DND-41 (cell line): ENCODE measurements at regions not wholly inside any gene's neighbourhood (a gene's known extent, or its start where the extent isn't known, plus 50 kb on each side); places are given as distances from the start of the nearest gene placed in this dataset.

ENCODE experiments used
- ATAC-seq: fragments of 200-7000 bp; cut with Tn5 transposase; 3 replicates; pipeline ENCODE4 v1.9.1; 2021; ENCODE audit warnings: low read depth; ENCODE audit not compliant: insufficient read depth
- DNase-seq: peaks from one replicate; pipeline ENCODE4 v3.0.0-alpha.2; 2020
- H2AFZ ChIP-seq: 2 replicates; pipeline ENCODE4 v1.6.0; 2012; ENCODE audit warnings: low read depth, low read length
- H3K27ac ChIP-seq: 2 replicates; pipeline ENCODE4 v1.5.1; 2012; ENCODE audit warnings: low read length, inconsistent platforms
- H3K27me3 ChIP-seq: fragments of 200-600 bp; sonication (generic); 2 replicates; pipeline ENCODE4 v1.6.0; 2012; ENCODE audit warnings: low read length, mild to moderate bottlenecking, inconsistent platforms; ENCODE audit not compliant: insufficient read depth, poor library complexity
- H3K36me3 ChIP-seq: 2 replicates; pipeline ENCODE4 v1.5.1; 2012; ENCODE audit warnings: low read length, inconsistent platforms; ENCODE audit not compliant: insufficient read depth
- H3K4me1 ChIP-seq: 2 replicates; pipeline ENCODE4 v1.5.1; 2012; ENCODE audit warnings: mild to moderate bottlenecking, low read length; ENCODE audit not compliant: insufficient read depth
- H3K4me2 ChIP-seq: 2 replicates; pipeline ENCODE4 v1.6.0; 2012; ENCODE audit warnings: mild to moderate bottlenecking, moderate library complexity, low read length, inconsistent platforms; ENCODE audit not compliant: insufficient read depth
- H3K4me3 ChIP-seq, 2 experiments: fragments of 200-600 bp in 1 of 2; shearing (Covaris generic) in 1 of 2; 2 replicates each; pipeline ENCODE4 v1.5.1; 2012 to 2016; ENCODE audit warnings: inconsistent platforms in 2 of 2, low read length in 2 of 2, mild to moderate bottlenecking in 2 of 2, low read depth in 1 of 2, moderate library complexity in 1 of 2
- H3K79me2 ChIP-seq: 2 replicates; pipeline ENCODE4 v1.6.0; 2012; ENCODE audit warnings: low read length, inconsistent platforms; ENCODE audit not compliant: insufficient read depth
- H3K9ac ChIP-seq: 2 replicates; pipeline ENCODE4 v1.6.0; 2012; ENCODE audit warnings: low read depth, mild to moderate bottlenecking, inconsistent platforms, low read length, moderate library complexity
- H3K9me3 ChIP-seq: 2 replicates; pipeline ENCODE4 v1.5.1; 2012; ENCODE audit warnings: low read length, moderate library complexity, mild to moderate bottlenecking, inconsistent platforms; ENCODE audit not compliant: insufficient read depth, severe bottlenecking
- H4K20me1 ChIP-seq: 2 replicates; pipeline ENCODE4 v1.6.0; 2012; ENCODE audit warnings: low read length; ENCODE audit not compliant: insufficient read depth
- CTCF ChIP-seq: IDR thresholded peaks from 2 replicates; pipeline ENCODE4 v1.5.1; 2012; ENCODE audit warnings: borderline replicate concordance, low read length, moderate library complexity, mild to moderate bottlenecking; ENCODE audit not compliant: poor library complexity, severe bottlenecking; ENCODE audit errors: extremely low read depth
- EZH2 ChIP-seq: IDR thresholded peaks from 3 replicates; pipeline ENCODE4 v1.6.1; 2012; ENCODE audit warnings: borderline replicate concordance, low read depth, mild to moderate bottlenecking, moderate library complexity, low read length, inconsistent platforms; ENCODE audit not compliant: severe bottlenecking

- no peak overlapping the region for H2AFZ ChIP-seq
- no peaks in the 10 kb centered on the region for H3K36me3 ChIP-seq
- no peak for DNase-seq
- H3K4me2 ChIP-seq, result no peak overlapping the region
- no peaks in the 10 kb centered on the region for H3K27me3 ChIP-seq
- no peaks in the 10 kb centered on the region for H4K20me1 ChIP-seq
- H3K9me3 ChIP-seq, result no peaks in the 10 kb centered on the region
- no peak overlapping the region for H3K9ac ChIP-seq
- H3K79me2 ChIP-seq, result no peaks in the 10 kb centered on the region
- no peak for TF ChIP-seq EZH2
- TF ChIP-seq CTCF, result no peak
- ATAC-seq, result no peak
- H3K4me1 ChIP-seq, result no peaks in the 10 kb centered on the region
- no peak overlapping the region for H3K4me3 ChIP-seq
- H3K27ac ChIP-seq, result no peak overlapping the region
Measured at GRCh38 chr4:30818541-30818940, 98.4 kb downstream of the PCDH7 start.

DNA sequence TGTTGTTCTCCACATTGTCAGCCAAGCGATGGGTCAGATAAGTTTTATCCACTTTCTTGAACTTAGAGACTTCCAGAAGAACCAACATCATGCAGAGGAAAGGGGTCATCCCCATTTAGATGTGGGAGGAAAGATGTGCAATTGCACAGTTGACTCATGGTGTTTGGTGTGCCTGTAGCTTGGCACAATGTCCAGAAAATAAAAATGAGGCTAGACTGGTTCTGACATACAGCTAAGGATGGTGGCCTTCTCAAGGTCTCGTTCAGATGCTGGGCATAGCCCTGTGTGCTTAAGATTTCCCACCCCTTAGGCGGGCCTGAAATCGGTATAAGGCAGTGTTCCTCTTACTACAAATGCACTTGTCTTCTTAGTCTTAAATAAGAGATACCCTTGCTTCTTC is 101.1 kb downstream of the PCDH7 start:
- H2AFZ ChIP-seq, result no peak overlapping the region
- H3K27me3 ChIP-seq, result no peaks in the 10 kb centered on the region
- no peak overlapping the region for H3K4me3 ChIP-seq
- DNase-seq, result no peak
- no peak for TF ChIP-seq EZH2
- no peak for TF ChIP-seq CTCF
- no peaks in the 10 kb centered on the region for H3K4me1 ChIP-seq
- no peaks in the 10 kb centered on the region for H4K20me1 ChIP-seq
- no peak overlapping the region for H3K4me2 ChIP-seq
- H3K36me3 ChIP-seq, result no peaks in the 10 kb centered on the region
- no peak overlapping the region for H3K27ac ChIP-seq
- no peaks in the 10 kb centered on the region for H3K79me2 ChIP-seq
- no peak overlapping the region for H3K9ac ChIP-seq
- no peak for ATAC-seq
- H3K9me3 ChIP-seq, result no peaks in the 10 kb centered on the region

DNA sequence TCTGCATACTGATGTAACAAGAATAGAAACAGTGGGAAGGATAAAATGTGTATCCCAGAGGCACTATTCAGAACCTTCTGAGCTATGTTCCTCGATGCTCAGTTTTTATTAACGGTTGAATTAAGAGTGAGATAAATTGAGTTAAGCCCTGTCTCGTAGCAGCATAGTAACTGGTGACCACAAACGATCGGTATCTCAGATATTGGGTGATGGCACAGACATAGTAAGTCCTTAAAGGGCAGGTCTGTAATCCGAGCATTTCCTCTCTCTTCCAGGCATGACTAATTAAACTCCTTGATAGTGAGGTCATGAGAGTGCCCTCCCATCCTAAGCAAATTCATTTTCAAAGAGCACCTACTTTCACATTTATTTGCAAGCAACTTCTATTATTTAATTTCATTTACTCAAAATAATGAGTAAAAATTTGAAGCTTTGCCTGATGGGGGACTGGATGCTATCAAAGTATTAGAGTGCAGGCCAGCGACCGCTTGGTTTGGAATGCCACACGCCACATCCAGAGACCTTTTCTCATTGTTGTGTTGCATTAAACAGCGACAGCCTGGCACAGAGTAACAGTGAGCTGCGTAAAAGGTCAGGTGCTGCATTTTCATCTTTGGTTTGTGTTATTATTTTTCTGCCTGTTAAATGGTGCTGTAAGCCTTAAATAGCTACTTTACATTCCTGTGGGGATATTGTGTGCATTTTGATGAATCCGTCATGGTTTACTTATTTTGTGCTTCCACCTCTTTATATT is 101.9 kb downstream of the PCDH7 start:
- Histone ChIP-seq H3K9ac (no peak overlapping the region), H3K79me2 (no peaks in the 10 kb centered on the region), H3K36me3 (no peaks in the 10 kb centered on the region), H3K27ac (no peak overlapping the region), H3K4me1 (no peaks in the 10 kb centered on the region), H3K4me2 (no peak overlapping the region), H3K27me3 (no peaks in the 10 kb centered on the region), H4K20me1 (no peaks in the 10 kb centered on the region), H3K9me3 (no peaks in the 10 kb centered on the region), H2AFZ (no peak overlapping the region), H3K4me3 (no peak overlapping the region)
- TF ChIP-seq CTCF, result no peak
- TF ChIP-seq EZH2, result no peak
- no peak for ATAC-seq
- no peak for DNase-seq

- Histone ChIP-seq H3K79me2 (no peaks in the 10 kb centered on the region), H3K4me3 (no peak overlapping the region)
Measured at GRCh38 chr4:30822911-30823551, 102.9 kb downstream of the PCDH7 start.

More at GRCh38 chr4:30822911-30823551, 102.9 kb downstream of the PCDH7 start:
- DNase-seq, result no peak
- Histone ChIP-seq H3K27me3 (no peaks in the 10 kb centered on the region), H3K4me1 (no peaks in the 10 kb centered on the region), H3K4me2 (no peak overlapping the region), H3K9ac (no peak overlapping the region), H3K36me3 (no peaks in the 10 kb centered on the region), H3K27ac (no peak overlapping the region), H3K9me3 (no peaks in the 10 kb centered on the region), H2AFZ (no peak overlapping the region), H4K20me1 (no peaks in the 10 kb centered on the region)
- no peak for TF ChIP-seq CTCF
- no peak for TF ChIP-seq EZH2
- ATAC-seq, result no peak
